ENCODE measurements at regions not wholly inside any gene's neighbourhood (a gene's known extent, or its start where the extent isn't known, plus 50 kb on each side); places are given as distances from the start of the nearest gene placed in this dataset.

GRCh38 chr5:173693670-173694069, 77.2 kb upstream of the BOD1 start:
- peaks cover 0 to 3% of the 10 kb centered on the region in 2 donors for H3K9me3 ChIP-seq (ENCODE audit: control insufficient read depth in 1 of 2, low read length in 2 of 2)
- no peaks in the 10 kb centered on the region for H3K4me1 ChIP-seq (ENCODE audit: control insufficient read depth in 1 of 2, insufficient read depth in 2 of 2, low read length in 2 of 2)
- H3K36me3 ChIP-seq (ENCODE audit: control insufficient read depth in 1 of 2, insufficient read depth in 2 of 2, low read length in 2 of 2), result no peaks in the 10 kb centered on the region
- no peak overlapping the region for H3K4me3 ChIP-seq (ENCODE audit: low read depth in 1 of 2, low read length in 2 of 2)
- H3K27me3 ChIP-seq (ENCODE audit: low read depth, low read length), result no peaks in the 10 kb centered on the region
- no peak overlapping the region for H3K27ac ChIP-seq (ENCODE audit: low read length)

- H3K9me3 ChIP-seq (ENCODE audit: control insufficient read depth in 1 of 2, low read length in 2 of 2), result peaks cover 0 to 3% of the 10 kb centered on the region in 2 donors
- H3K36me3 ChIP-seq (ENCODE audit: control insufficient read depth in 1 of 2, insufficient read depth in 2 of 2, low read length in 2 of 2), result no peaks in the 10 kb centered on the region
- H3K27me3 ChIP-seq (ENCODE audit: low read depth, low read length), result no peaks in the 10 kb centered on the region
- H3K27ac ChIP-seq (ENCODE audit: low read length), result no peak overlapping the region
- no peak overlapping the region for H3K4me3 ChIP-seq (ENCODE audit: low read depth in 1 of 2, low read length in 2 of 2)
- H3K4me1 ChIP-seq (ENCODE audit: control insufficient read depth in 1 of 2, insufficient read depth in 2 of 2, low read length in 2 of 2), result no peaks in the 10 kb centered on the region
Measured at GRCh38 chr5:173696216-173696615, 79.8 kb upstream of the BOD1 start.

GRCh38 chr5:173697931-173698579, 81.6 kb upstream of the BOD1 start:
- H3K9me3 ChIP-seq (ENCODE audit: control insufficient read depth in 1 of 2, low read length in 2 of 2), result peaks cover 0 to 3% of the 10 kb centered on the region in 2 donors
- no peaks in the 10 kb centered on the region for H3K27me3 ChIP-seq (ENCODE audit: low read depth, low read length)
- H3K4me1 ChIP-seq (ENCODE audit: control insufficient read depth in 1 of 2, insufficient read depth in 2 of 2, low read length in 2 of 2), result no peaks in the 10 kb centered on the region
- no peak overlapping the region for H3K4me3 ChIP-seq (ENCODE audit: low read depth in 1 of 2, low read length in 2 of 2)
- H3K27ac ChIP-seq (ENCODE audit: low read length), result no peak overlapping the region
- H3K36me3 ChIP-seq (ENCODE audit: control insufficient read depth in 1 of 2, insufficient read depth in 2 of 2, low read length in 2 of 2), result no peaks in the 10 kb centered on the region

- Histone ChIP-seq H3K27ac (ENCODE audit: low read length) (no peak overlapping the region), H3K27me3 (ENCODE audit: low read depth, low read length) (no peaks in the 10 kb centered on the region), H3K4me3 (ENCODE audit: low read depth in 1 of 2, low read length in 2 of 2) (no peak overlapping the region), H3K9me3 (ENCODE audit: control insufficient read depth in 1 of 2, low read length in 2 of 2) (no peaks in the 10 kb centered on the region), H3K4me1 (ENCODE audit: control insufficient read depth in 1 of 2, insufficient read depth in 2 of 2, low read length in 2 of 2) (no peaks in the 10 kb centered on the region), H3K36me3 (ENCODE audit: control insufficient read depth in 1 of 2, insufficient read depth in 2 of 2, low read length in 2 of 2) (no peaks in the 10 kb centered on the region)
Measured at GRCh38 chr5:173699966-173700365, 83.5 kb upstream of the BOD1 start.

- Histone ChIP-seq H3K4me3 (ENCODE audit: low read depth in 1 of 2, low read length in 2 of 2) (no peak overlapping the region), H3K27ac (ENCODE audit: low read length) (no peak overlapping the region), H3K27me3 (ENCODE audit: low read depth, low read length) (no peaks in the 10 kb centered on the region), H3K36me3 (ENCODE audit: control insufficient read depth in 1 of 2, insufficient read depth in 2 of 2, low read length in 2 of 2) (no peaks in the 10 kb centered on the region), H3K9me3 (ENCODE audit: control insufficient read depth in 1 of 2, low read length in 2 of 2) (no peaks in the 10 kb centered on the region), H3K4me1 (ENCODE audit: control insufficient read depth in 1 of 2, insufficient read depth in 2 of 2, low read length in 2 of 2) (no peaks in the 10 kb centered on the region)
Measured at GRCh38 chr5:173703466-173703865, 87.0 kb upstream of the BOD1 start.

GRCh38 chr5:173704615-173705511, 88.4 kb upstream of the BOD1 start:
- Histone ChIP-seq H3K9me3 (ENCODE audit: control insufficient read depth in 1 of 2, low read length in 2 of 2) (no peaks in the 10 kb centered on the region), H3K4me1 (ENCODE audit: control insufficient read depth in 1 of 2, insufficient read depth in 2 of 2, low read length in 2 of 2) (no peaks in the 10 kb centered on the region), H3K27ac (ENCODE audit: low read length) (no peak overlapping the region), H3K27me3 (ENCODE audit: low read depth, low read length) (no peaks in the 10 kb centered on the region), H3K4me3 (ENCODE audit: low read depth in 1 of 2, low read length in 2 of 2) (no peak overlapping the region), H3K36me3 (ENCODE audit: control insufficient read depth in 1 of 2, insufficient read depth in 2 of 2, low read length in 2 of 2) (no peaks in the 10 kb centered on the region)

GRCh38 chr5:173705512-173706044, 89.1 kb upstream of the BOD1 start:
- no peak overlapping the region for H3K27ac ChIP-seq (ENCODE audit: low read length)
- H3K4me1 ChIP-seq (ENCODE audit: control insufficient read depth in 1 of 2, insufficient read depth in 2 of 2, low read length in 2 of 2), result no peaks in the 10 kb centered on the region
- no peaks in the 10 kb centered on the region for H3K9me3 ChIP-seq (ENCODE audit: control insufficient read depth in 1 of 2, low read length in 2 of 2)
- H3K4me3 ChIP-seq (ENCODE audit: low read depth in 1 of 2, low read length in 2 of 2), result no peak overlapping the region
- no peaks in the 10 kb centered on the region for H3K36me3 ChIP-seq (ENCODE audit: control insufficient read depth in 1 of 2, insufficient read depth in 2 of 2, low read length in 2 of 2)
- no peaks in the 10 kb centered on the region for H3K27me3 ChIP-seq (ENCODE audit: low read depth, low read length)

- H3K4me1 ChIP-seq (ENCODE audit: control insufficient read depth in 1 of 2, insufficient read depth in 2 of 2, low read length in 2 of 2), result no peaks in the 10 kb centered on the region
- no peak overlapping the region for H3K27ac ChIP-seq (ENCODE audit: low read length)
- H3K27me3 ChIP-seq (ENCODE audit: low read depth, low read length), result no peaks in the 10 kb centered on the region
- H3K4me3 ChIP-seq (ENCODE audit: low read depth in 1 of 2, low read length in 2 of 2), result no peak overlapping the region
- no peaks in the 10 kb centered on the region for H3K9me3 ChIP-seq (ENCODE audit: control insufficient read depth in 1 of 2, low read length in 2 of 2)
- no peaks in the 10 kb centered on the region for H3K36me3 ChIP-seq (ENCODE audit: control insufficient read depth in 1 of 2, insufficient read depth in 2 of 2, low read length in 2 of 2)
Measured at GRCh38 chr5:173706700-173707099, 90.2 kb upstream of the BOD1 start.

- H3K27me3 ChIP-seq (ENCODE audit: low read depth, low read length), result no peaks in the 10 kb centered on the region
- H3K4me3 ChIP-seq (ENCODE audit: low read depth in 1 of 2, low read length in 2 of 2), result no peak overlapping the region
- no peaks in the 10 kb centered on the region for H3K36me3 ChIP-seq (ENCODE audit: control insufficient read depth in 1 of 2, insufficient read depth in 2 of 2, low read length in 2 of 2)
- no peaks in the 10 kb centered on the region for H3K4me1 ChIP-seq (ENCODE audit: control insufficient read depth in 1 of 2, insufficient read depth in 2 of 2, low read length in 2 of 2)
- H3K9me3 ChIP-seq (ENCODE audit: control insufficient read depth in 1 of 2, low read length in 2 of 2), result no peaks in the 10 kb centered on the region
- H3K27ac ChIP-seq (ENCODE audit: low read length), result no peak overlapping the region
Measured at GRCh38 chr5:173707392-173707791, 90.9 kb upstream of the BOD1 start.

- Histone ChIP-seq H3K4me1 (ENCODE audit: control insufficient read depth in 1 of 2, insufficient read depth in 2 of 2, low read length in 2 of 2) (no peaks in the 10 kb centered on the region), H3K27me3 (ENCODE audit: low read depth, low read length) (no peaks in the 10 kb centered on the region), H3K36me3 (ENCODE audit: control insufficient read depth in 1 of 2, insufficient read depth in 2 of 2, low read length in 2 of 2) (no peaks in the 10 kb centered on the region), H3K4me3 (ENCODE audit: low read depth in 1 of 2, low read length in 2 of 2) (no peak overlapping the region), H3K27ac (ENCODE audit: low read length) (no peak overlapping the region), H3K9me3 (ENCODE audit: control insufficient read depth in 1 of 2, low read length in 2 of 2) (no peaks in the 10 kb centered on the region)
Measured at GRCh38 chr5:173709145-173709544, 92.7 kb upstream of the BOD1 start.

GRCh38 chr5:173709761-173710160, 93.3 kb upstream of the BOD1 start:
- no peaks in the 10 kb centered on the region for H3K36me3 ChIP-seq (ENCODE audit: control insufficient read depth in 1 of 2, insufficient read depth in 2 of 2, low read length in 2 of 2)
- no peaks in the 10 kb centered on the region for H3K27me3 ChIP-seq (ENCODE audit: low read depth, low read length)
- no peaks in the 10 kb centered on the region for H3K4me1 ChIP-seq (ENCODE audit: control insufficient read depth in 1 of 2, insufficient read depth in 2 of 2, low read length in 2 of 2)
- no peaks in the 10 kb centered on the region for H3K9me3 ChIP-seq (ENCODE audit: control insufficient read depth in 1 of 2, low read length in 2 of 2)
- H3K4me3 ChIP-seq (ENCODE audit: low read depth in 1 of 2, low read length in 2 of 2), result no peak overlapping the region
- H3K27ac ChIP-seq (ENCODE audit: low read length), result no peak overlapping the region

Measured in muscle layer of duodenum (tissue), 2 donors.